RWPE1 (cell line): ENCODE measurements at regions not wholly inside any gene's neighbourhood (a gene's known extent, or its start where the extent isn't known, plus 50 kb on each side); places are given as distances from the start of the nearest gene placed in this dataset.
"Not testable (repeated sequence)": the region's sequence is repeated elsewhere in the genome, so short reads cannot be mapped to it uniquely, and the experiment has no call there.

Source experiments
- CTCF ChIA-PET: fragments of 350-600 bp; sonication (Branson Sonifier 250); formaldehyde crosslinking; extraction: SDS; loops from one replicate; lab custom pipeline; 2021; lab: Yijun Ruan, JAX
- POLR2A ChIA-PET: fragments of 400-600 bp; formaldehyde crosslinking; extraction: SDS; loops from one replicate; lab custom pipeline; 2020; ENCODE audit warnings: antibody characterized with exemption; ENCODE audit not compliant: low non-redundant PET; lab: Yijun Ruan, JAX
- DNase-seq: peaks from one replicate; pipeline ENCODE4 v3.0.0; 2012; ENCODE audit warnings: low spot score
- H3K27ac ChIP-seq: fragments of 450-650 bp; 2 replicates; pipeline ENCODE4 v1.5.1; 2017
- TF ChIP-seq, protein P1 (sequence below): fragments of 450-650 bp; conservative IDR thresholded peaks from 2 replicates; pipeline ENCODE4 v1.5.1; 2017; ENCODE audit warnings: low read depth, mild to moderate bottlenecking

DNA sequence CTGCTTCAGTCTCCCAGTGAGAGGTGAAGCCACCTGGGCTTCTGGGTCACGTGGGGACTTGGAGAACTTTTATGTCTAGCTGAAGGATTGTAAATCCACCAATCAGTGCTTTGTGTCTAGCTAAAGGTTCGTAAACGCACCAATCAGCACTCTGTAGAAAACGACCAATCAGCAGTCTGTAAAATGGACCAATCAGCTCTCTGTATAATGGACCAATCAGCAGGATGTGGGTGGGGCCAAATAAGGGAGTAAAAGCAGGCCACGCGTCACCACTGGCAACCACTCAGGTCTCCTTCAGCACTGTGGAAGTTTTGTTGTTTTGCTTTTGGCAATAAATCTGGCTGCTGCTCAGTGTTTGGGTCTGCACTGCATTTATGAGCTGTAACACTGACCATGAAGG lies 69.1 kb upstream of the NREP start:
- ChIA-PET POLR2A (no interaction called here), CTCF (interaction anchor here (0.6 kb wide), 1 partner anchor 59 kb away, joined by 3 read pairs; no protein-coding TSS in a partner anchor)
- no peak overlapping the region for H3K27ac ChIP-seq
- TF ChIP-seq, protein P1, sequence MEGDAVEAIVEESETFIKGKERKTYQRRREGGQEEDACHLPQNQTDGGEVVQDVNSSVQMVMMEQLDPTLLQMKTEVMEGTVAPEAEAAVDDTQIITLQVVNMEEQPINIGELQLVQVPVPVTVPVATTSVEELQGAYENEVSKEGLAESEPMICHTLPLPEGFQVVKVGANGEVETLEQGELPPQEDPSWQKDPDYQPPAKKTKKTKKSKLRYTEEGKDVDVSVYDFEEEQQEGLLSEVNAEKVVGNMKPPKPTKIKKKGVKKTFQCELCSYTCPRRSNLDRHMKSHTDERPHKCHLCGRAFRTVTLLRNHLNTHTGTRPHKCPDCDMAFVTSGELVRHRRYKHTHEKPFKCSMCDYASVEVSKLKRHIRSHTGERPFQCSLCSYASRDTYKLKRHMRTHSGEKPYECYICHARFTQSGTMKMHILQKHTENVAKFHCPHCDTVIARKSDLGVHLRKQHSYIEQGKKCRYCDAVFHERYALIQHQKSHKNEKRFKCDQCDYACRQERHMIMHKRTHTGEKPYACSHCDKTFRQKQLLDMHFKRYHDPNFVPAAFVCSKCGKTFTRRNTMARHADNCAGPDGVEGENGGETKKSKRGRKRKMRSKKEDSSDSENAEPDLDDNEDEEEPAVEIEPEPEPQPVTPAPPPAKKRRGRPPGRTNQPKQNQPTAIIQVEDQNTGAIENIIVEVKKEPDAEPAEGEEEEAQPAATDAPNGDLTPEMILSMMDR, result no peak
- DNase-seq, result no peak

DNA sequence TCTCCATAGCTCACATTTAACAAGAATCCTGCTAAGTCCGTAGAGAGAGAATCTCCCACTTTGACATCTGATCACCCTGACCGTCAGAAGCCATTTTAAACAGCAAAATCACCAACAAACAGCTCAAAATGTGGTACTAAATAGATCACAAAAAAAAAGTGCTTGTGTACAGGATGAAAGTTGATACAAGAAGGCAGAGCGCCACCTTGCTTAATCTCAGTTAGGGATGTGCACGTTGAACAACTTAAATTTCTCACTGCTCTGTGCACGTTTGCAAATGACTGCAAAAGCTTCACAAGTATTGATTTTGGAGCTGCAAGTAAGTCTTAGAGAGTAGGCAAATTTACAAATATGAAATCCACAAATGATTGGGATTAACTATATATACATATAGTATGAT lies 63.1 kb upstream of the NREP start:
- DNase-seq, result no peak
- CTCF ChIA-PET, result no interaction called here
- POLR2A ChIA-PET, result no interaction called here
- H3K27ac ChIP-seq, result no peak overlapping the region
- TF ChIP-seq, protein P1, result no peak

DNA sequence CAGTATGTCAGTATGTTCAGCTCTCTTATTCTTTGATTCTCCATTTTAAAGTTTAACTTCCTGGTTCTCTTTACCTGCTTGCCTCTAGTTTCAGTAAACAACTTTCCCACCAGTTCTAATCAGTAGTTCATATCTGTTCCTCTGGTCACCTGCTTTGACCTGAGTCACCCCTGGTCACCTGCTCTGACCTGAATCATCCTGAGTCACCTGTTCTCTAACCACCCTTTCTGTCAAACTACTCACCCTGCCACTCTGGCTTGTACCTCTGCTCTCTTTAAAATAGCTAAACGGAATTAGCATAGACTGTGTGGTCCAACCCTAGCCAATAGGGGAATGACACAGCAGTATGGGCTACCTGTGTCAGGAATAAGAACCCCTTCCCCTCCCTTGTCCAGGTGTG lies 62.0 kb upstream of the NREP start:
- POLR2A ChIA-PET, H3K27ac ChIP-seq, CTCF ChIA-PET, DNase-seq: not testable (repeated sequence)

DNA sequence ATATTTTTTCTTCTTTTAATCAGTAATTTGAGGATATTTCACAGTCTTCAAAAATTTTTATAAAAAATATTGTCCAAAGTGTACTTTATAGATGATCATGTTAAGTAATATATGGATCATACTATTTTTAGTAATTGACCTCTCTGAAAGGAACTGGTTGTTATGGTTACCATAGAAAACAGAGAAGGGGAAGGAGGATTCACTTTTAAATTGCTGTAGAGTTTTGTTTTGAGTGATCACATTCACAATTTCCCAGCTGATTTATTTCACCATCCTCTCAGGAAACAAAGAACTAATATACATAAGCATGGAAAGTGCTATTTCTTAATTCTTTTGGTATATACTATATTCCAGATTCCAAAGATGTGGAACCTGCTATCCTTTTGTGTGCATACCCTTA lies 56.5 kb upstream of the NREP start:
- no peak for DNase-seq
- ChIA-PET CTCF (interaction anchor here (0.6 kb wide), 1 partner anchor 39 kb away, joined by 3 read pairs; no protein-coding TSS in a partner anchor), POLR2A (no interaction called here)
- no peak overlapping the region for H3K27ac ChIP-seq
- TF ChIP-seq, protein P1, result no peak

DNA sequence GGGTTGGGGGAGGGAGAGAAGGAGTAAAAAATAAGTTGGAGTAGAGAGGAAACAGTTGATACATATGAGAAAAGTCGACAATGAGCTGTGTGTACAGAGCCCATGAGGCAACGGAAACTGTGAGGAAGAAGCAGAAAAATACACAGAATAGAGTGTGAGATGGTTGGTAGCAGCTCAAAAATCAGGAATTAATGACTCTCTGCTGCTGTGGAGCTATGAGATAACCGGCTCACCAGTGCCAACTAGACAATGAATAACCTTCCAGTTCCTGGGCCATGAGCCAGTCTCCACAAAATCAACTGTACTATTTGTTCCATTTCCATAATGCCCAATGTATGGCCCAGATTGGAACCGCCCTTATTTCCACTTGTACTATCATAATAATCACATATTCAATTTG lies 53.1 kb upstream of the NREP start:
- CTCF ChIA-PET, result no interaction called here

More for the DNA sequence above, 53.1 kb upstream of the NREP start:
- H3K27ac ChIP-seq, result no peak overlapping the region
- no peak for DNase-seq
- TF ChIP-seq, protein P1, result no peak
- POLR2A ChIA-PET, result no interaction called here
